Stimulated activated CD4-positive, alpha-beta T cell treated with anti-CD3 and anti-CD28 coated beads, TNF-alpha, amount 100 ng/mL, for 1 hour (primary cell): ENCODE measurements at regions not wholly inside any gene's neighbourhood (a gene's known extent, or its start where the extent isn't known, plus 50 kb on each side); places are given as distances from the start of the nearest gene placed in this dataset.
"Not testable (repeated sequence)": the region's sequence is repeated elsewhere in the genome, so short reads cannot be mapped to it uniquely, and the experiment has no call there.

Experiments
- DNase-seq, 3 donors: peaks; one replicate each; pipeline ENCODE4 v3.0.0-alpha.2; 2020; ENCODE audit warnings: low read depth in 3 of 3, low spot score in 1 of 3

GRCh38 chr20:29319725-29320124 is 1937.7 kb upstream of the DEFB115 start:
- DNase-seq: no peak

DNA sequence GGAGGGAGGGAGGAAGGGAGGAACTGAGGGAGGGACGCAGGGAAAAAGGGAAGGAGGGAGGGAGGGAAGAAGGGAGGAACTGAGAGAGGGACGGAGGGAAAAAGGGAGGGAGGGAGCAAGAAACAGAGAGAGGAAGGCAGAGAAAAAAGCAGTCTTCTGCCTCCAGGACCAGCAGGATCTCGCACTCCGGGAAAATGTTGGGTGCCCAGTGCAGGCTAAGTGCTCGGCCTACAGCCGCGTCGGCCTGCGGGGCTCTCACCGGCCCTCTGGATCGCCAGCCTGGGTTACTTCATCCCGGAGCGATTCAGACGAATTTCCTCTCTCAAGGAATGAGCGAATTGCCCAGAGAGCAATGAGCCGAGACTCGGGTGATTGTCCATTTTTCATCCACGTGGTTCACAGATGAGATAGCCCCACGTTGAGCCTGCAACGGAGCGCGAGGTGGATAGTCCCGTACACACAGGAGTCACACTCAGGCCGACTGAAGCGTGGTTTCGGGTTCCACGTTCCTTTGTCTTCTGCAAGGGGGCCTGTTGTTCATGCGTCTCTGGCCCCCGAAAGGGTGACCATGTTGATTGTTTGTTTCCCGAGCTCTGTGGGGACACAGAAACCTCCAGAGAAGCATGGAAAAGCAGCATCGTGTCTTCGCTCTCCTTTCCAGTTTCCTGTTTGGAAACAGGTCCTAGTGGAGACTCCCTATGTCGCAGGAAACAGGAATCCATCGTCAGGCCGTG is 1937.1 kb upstream of the DEFB115 start:
- not testable (repeated sequence) for DNase-seq

- not testable (repeated sequence) for DNase-seq
These were observed 1933.6 kb upstream of the DEFB115 start for GRCh38 chr20:29323631-29324515.

GRCh38 chr20:29324516-29325303 is 1932.8 kb upstream of the DEFB115 start:
- not testable (repeated sequence) for DNase-seq

DNA sequence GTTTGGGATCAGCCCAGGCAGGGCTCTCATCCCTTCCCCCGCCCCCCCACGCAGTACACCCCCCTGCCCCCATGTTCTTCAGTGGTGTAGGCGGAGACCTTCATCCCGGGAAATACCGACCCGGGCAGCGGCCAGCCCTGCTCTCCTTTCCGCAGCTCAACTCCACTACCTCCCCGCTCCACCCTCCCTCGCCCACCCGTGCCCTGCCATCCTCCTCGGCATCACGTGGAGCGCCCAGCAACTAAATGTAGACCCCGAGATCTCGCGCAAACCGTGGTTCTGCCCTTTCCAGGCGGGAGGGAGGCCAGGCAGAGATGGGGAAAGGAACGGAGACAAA is 1932.2 kb upstream of the DEFB115 start:
- no peak for DNase-seq

DNA sequence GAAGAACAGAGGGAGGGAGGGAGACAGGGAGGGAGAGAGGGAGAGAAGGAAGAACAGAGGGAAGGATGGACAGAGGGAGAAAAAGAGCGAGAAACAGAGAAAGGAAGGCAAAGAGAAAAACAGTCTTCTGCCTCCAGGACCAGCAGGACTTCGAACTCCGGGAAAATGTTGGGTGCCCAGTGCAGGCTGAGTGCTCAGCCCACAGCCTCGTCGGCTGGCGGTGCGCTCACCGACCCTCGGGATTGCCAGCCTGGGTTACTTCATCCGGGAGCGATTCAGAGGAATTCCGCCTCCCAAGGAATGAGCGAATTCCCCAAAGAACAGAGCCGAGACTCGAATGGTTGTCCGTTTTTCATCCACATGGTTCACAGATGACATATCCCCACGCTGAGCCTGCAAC is 1931.7 kb upstream of the DEFB115 start:
- not testable (repeated sequence) for DNase-seq

- DNase-seq: no peak
These were observed 1930.9 kb upstream of the DEFB115 start for GRCh38 chr20:29326376-29327070.

GRCh38 chr20:29327600-29328420 is 1929.7 kb upstream of the DEFB115 start:
- DNase-seq: peak in 1 of 3 donors; percentile 45

DNA sequence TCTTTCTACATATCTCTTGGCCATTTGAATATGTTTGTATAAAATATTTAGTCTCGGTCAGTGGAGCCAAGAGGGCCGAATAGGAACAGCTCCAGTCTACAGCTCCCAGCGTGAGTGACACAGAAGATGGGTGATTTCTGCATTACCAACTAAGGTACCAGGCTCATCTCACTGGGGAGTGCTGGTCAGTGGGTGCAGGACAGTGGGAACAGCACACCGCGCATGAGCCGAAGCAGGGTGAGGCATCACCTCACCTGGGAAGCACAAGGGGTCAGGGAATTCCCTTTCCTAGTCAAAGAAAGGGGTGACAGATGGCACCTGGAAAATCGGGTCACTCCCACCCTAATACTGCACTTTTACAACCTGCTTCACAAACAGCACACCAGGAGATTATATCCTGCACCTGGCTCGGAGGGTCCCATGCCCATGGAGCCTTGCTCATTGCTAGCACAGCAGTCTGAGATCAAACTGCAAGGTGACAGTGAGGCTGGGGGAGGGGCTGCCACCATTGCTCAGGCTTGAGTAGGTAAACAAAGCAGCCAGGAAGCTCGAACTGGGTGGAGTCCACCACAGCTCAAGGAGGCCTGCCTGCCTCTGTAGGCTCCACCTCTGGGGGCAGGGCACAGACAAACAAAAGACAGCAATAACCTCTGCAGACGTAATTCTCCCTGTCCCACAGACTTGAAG is 1926.9 kb upstream of the DEFB115 start:
- not testable (repeated sequence) for DNase-seq

DNA sequence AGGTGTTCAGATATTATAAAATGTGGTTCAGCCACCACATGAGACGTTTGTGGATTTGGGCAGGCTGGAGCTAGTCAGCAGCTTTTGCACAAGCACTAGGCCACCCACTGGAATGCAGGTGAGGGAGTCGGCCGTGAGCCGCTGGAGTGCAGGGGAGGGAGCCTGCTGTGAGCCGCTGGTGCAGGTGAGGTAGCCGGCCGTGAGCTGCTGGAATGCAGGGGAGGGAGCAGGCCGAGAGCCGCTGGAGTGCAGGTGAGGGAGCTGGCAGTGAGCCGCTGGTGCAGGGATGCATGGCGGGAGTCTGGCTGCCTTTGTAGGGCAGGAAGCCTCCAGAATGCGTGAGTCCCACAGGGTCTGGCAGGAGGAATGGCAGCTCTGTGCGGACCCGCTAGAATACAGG is 1907.6 kb upstream of the DEFB115 start:
- no peak for DNase-seq

DNA sequence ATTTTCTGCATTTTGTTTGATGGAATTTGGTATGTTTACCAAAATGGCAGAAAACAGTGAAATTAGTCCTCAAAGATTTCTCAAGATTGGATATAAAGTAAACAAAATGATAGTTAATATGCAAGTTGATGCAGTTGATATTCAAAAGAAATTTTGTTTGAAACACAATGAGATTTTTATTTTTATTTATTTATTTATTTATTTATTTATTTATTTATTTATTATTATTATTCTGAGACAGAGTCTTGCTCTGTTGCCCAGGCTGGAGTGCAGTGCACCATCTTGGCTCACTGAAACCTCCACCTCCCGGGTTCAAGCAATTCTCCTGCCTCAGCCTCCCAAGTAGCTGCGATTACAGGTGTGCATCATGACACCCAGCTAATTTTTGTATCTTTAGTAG is 1881.5 kb upstream of the DEFB115 start:
- not testable (repeated sequence) for DNase-seq

GRCh38 chr20:29392853-29393252 is 1864.6 kb upstream of the DEFB115 start:
- not testable (repeated sequence) for DNase-seq

GRCh38 chr20:29408034-29408695 is 1849.3 kb upstream of the DEFB115 start:
- no peak for DNase-seq

DNA sequence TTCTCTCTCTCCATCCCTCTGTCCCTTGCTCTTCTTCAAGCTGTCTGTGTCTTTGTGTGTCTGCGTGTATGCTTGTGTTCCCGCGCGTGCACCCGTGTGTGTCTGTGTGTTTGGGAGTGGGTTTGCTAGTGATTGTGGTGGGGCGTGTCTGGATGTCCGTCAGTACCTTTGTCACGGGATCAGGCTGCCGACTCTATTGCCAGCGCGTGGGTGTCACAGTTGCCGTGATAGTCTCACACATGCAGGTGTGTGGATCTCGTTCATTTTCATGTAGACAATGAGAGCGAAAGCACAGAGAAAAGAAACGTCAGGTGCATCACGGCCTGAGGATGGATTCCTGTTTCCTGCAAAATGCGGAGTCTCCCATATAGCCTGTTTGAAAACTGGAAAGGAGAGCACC is 1848.8 kb upstream of the DEFB115 start:
- not testable (repeated sequence) for DNase-seq

DNA sequence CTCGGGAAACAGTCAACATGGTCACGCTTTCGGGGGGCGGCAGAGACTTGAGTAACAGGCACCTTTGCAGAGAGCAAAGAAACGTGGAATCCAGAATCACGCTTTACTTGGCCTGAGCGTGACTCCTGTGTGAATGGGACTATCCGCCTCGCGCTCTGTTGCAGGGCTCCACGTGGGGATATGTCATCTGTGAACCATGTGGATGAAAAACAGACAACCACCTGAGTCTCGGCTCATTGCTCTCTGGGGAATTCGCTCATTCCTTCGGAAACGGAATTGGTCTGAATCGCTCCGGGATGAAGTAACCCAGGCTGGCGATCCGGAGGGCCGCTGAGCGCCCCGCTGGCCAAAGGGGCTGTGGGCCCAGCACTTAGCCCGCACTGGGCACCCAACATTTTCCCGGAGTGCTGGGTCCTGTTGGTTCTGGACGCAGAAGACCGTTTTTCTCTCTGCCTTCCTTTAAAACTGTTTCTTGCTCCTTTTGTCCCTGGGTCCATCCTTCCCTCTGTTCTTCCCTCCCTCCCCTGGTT is 1848.2 kb upstream of the DEFB115 start:
- not testable (repeated sequence) for DNase-seq

GRCh38 chr20:29409833-29410805 is 1847.3 kb upstream of the DEFB115 start:
- DNase-seq: no peak

DNA sequence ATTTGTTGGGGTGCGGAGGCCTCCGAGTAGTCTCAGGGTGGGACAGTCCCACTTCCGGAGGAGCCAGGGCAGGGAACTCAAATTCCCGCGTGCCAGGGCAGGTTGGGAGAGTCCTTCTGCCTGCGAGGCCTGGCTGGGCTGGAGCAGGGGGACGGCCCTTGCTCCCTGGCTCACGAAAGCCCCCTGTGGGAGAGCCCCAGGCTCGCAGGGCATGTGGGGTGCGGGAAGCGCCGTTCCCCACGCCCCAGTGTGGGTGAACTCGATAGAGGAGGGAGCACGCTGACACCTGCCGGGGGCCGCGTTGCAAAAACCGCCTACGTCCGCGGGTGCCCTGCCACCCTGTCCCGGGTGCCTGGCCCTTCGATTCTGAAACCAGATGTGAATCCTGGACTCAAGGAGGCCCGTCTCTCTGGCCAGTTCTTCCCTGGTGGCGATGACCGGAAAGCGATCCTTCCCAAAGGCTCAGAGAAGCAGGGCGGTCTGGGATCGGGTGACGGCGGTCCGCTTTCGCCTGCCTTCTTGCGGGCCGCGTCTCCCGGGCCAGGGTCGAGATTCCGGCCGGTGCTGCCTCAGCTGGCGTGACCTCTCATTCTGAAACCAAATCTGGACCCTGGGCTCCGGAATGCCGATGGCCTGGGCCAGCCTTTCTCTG is 1846.5 kb upstream of the DEFB115 start:
- no peak for DNase-seq
